ENCODE measurements at regions not wholly inside any gene's neighbourhood (a gene's known extent, or its start where the extent isn't known, plus 50 kb on each side); places are given as distances from the start of the nearest gene placed in this dataset.
"Not testable (repeated sequence)": the region's sequence is repeated elsewhere in the genome, so short reads cannot be mapped to it uniquely, and the experiment has no call there.

GRCh38 chr11:114959953-114960505 lies 281.7 kb downstream of the NXPE2 start:
- H3K27ac ChIP-seq, result no peak overlapping the region

GRCh38 chr11:114960819-114961218 lies 282.5 kb downstream of the NXPE2 start:
- H3K27ac ChIP-seq, result not testable (repeated sequence)

More at GRCh38 chr11:114959953-114960505, 281.7 kb downstream of the NXPE2 start:
- no peak for TF ChIP-seq CTCF (conservative IDR thresholded peaks at IDR 0.05)

- peak overlapping the region; percentile 57 for H3K27ac ChIP-seq
- TF ChIP-seq CTCF (conservative IDR thresholded peaks at IDR 0.05), result no peak
Measured at GRCh38 chr11:114964676-114965214, 286.4 kb downstream of the NXPE2 start.

- no peak overlapping the region for H3K27ac ChIP-seq
- no peak for TF ChIP-seq CTCF (conservative IDR thresholded peaks at IDR 0.05)
Measured at GRCh38 chr11:114970927-114971645, 292.8 kb downstream of the NXPE2 start.

GRCh38 chr11:114972105-114972504 lies 293.8 kb downstream of the NXPE2 start:
- no peak for TF ChIP-seq CTCF (conservative IDR thresholded peaks at IDR 0.05)
- no peak overlapping the region for H3K27ac ChIP-seq

GRCh38 chr11:114977651-114978050 lies 299.3 kb downstream of the NXPE2 start:
- no peak overlapping the region for H3K27ac ChIP-seq
- TF ChIP-seq CTCF (conservative IDR thresholded peaks at IDR 0.05), result no peak

GRCh38 chr11:114982141-114982540 lies 303.8 kb downstream of the NXPE2 start:
- no peak overlapping the region for H3K27ac ChIP-seq
- TF ChIP-seq CTCF (conservative IDR thresholded peaks at IDR 0.05), result no peak

GRCh38 chr11:114984611-114985163 lies 306.4 kb downstream of the NXPE2 start:
- TF ChIP-seq CTCF (conservative IDR thresholded peaks at IDR 0.05), result no peak
- no peak overlapping the region for H3K27ac ChIP-seq

Measured in VCaP (cell line).